ENCODE measurements at regions not wholly inside any gene's neighbourhood (a gene's known extent, or its start where the extent isn't known, plus 50 kb on each side); places are given as distances from the start of the nearest gene placed in this dataset.

GRCh38 chr2:120846406-120847095 is 110.9 kb downstream of the GLI2 start:
- TF ChIP-seq ZNF274 (IDR thresholded peaks at IDR 0.05; ENCODE audit: low read depth, low read length) (no peak), YY1 (IDR thresholded peaks at IDR 0.05; ENCODE audit: insufficient read depth, insufficient read length) (no peak)
